ENCODE measurements at regions not wholly inside any gene's neighbourhood (a gene's known extent, or its start where the extent isn't known, plus 50 kb on each side); places are given as distances from the start of the nearest gene placed in this dataset.

- no peak for TF ChIP-seq MAZ (IDR thresholded peaks at IDR 0.05; ENCODE audit: borderline replicate concordance, low read depth, low read length)
- TF ChIP-seq CTCF (conservative IDR thresholded peaks at IDR 0.05; ENCODE audit: low read depth, low read length) = no peak
- TF ChIP-seq POLR2A (IDR thresholded peaks at IDR 0.05; ENCODE audit: low read depth, low read length) = no peak
- no peak for TF ChIP-seq MXI1 (IDR thresholded peaks at IDR 0.05; ENCODE audit: borderline replicate concordance, low read depth, low read length)
- no peak for TF ChIP-seq RFX5 (IDR thresholded peaks at IDR 0.05; ENCODE audit: low read depth, low read length)
- no peak for TF ChIP-seq CEBPB (IDR thresholded peaks at IDR 0.05; ENCODE audit: low read depth, low read length)
- no peak for TF ChIP-seq MAFK (IDR thresholded peaks at IDR 0.05; ENCODE audit: low read depth, low read length)
- TF ChIP-seq CHD1 (IDR thresholded peaks at IDR 0.05; ENCODE audit: low read depth, low read length) = no peak
These were observed 325.6 kb downstream of the DEPDC1B start for GRCh38 chr5:60374409-60374808.
